B cell (primary cell): ENCODE measurements at regions not wholly inside any gene's neighbourhood (a gene's known extent, or its start where the extent isn't known, plus 50 kb on each side); places are given as distances from the start of the nearest gene placed in this dataset.

Source experiments
- ATAC-seq: fragments of 200-7000 bp; cut with Tn5 transposase; one replicate; pipeline ENCODE4 v1.10.0; 2021; ENCODE audit warnings: low read depth, mild to moderate bottlenecking, moderate number of reproducible peaks, moderate library complexity
- CTCF ChIA-PET: fragments of 350-600 bp; sonication (Branson Sonifier 250); formaldehyde crosslinking; loops from one replicate; lab custom pipeline; 2021; ENCODE audit warnings: antibody characterized with exemption, inconsistent platforms; lab: Charles Lee
- POLR2A ChIA-PET: fragments of 350-600 bp; sonication (Branson Sonifier 250); formaldehyde crosslinking; loops from one replicate; lab custom pipeline; 2021; ENCODE audit warnings: antibody characterized with exemption; lab: Charles Lee
- DNase-seq: peaks from one replicate; pipeline ENCODE4 v3.0.0; 2013
- H2AFZ ChIP-seq: 2 replicates; pipeline ENCODE4 v1.6.1; 2012; ENCODE audit warnings: mild to moderate bottlenecking, low read depth, low read length; ENCODE audit not compliant: insufficient read depth, poor library complexity, severe bottlenecking
- H3K27ac ChIP-seq, 2 donors: 1 replicate in 1 of 2; 2 replicates in 1 of 2; pipeline ENCODE4 v1.5.1; 2012 to 2013; ENCODE audit warnings: low read length in 2 of 2, mild to moderate bottlenecking in 2 of 2, moderate library complexity in 1 of 2
- H3K27me3 ChIP-seq, 4 experiments: fragments of 200-600 bp in 1 of 4; sonication (generic) in 1 of 4; replicated peaks in 1 of 4; 1 replicate in 2 of 4; 2 replicates in 2 of 4; pipeline versions ENCODE4 v1.6.1 to v1.7.0; 2013 to 2016; ENCODE audit warnings: low read length in 3 of 4, mild to moderate bottlenecking in 2 of 4, mixed read lengths in 1 of 4, moderate library complexity in 1 of 4; ENCODE audit not compliant: insufficient read depth in 4 of 4, control insufficient read depth in 3 of 4; ENCODE audit errors: control extremely low read depth in 1 of 4
- H3K36me3 ChIP-seq, 2 experiments: replicated peaks in 1 of 2; 1 replicate in 1 of 2; 2 replicates in 1 of 2; pipeline versions ENCODE4 v1.6.1 to v1.7.1; 2013; ENCODE audit warnings: low read length in 1 of 2; ENCODE audit not compliant: insufficient read depth in 2 of 2, control insufficient read depth in 1 of 2; ENCODE audit errors: control extremely low read depth in 1 of 2, extremely low read depth in 1 of 2
- H3K4me1 ChIP-seq, 2 donors: fragments of 200-600 bp in 1 of 2; sonication (generic) in 1 of 2; 1 replicate in 1 of 2; 2 replicates in 1 of 2; pipeline versions ENCODE4 v1.5.1 to v1.6.1; 2013 to 2017; ENCODE audit warnings: low read length in 2 of 2; ENCODE audit not compliant: control insufficient read depth in 2 of 2, insufficient read depth in 2 of 2
- H3K4me2 ChIP-seq: replicated peaks from 2 replicates; pipeline ENCODE3; 2012; ENCODE audit warnings: mild to moderate bottlenecking, low read depth, low read length; ENCODE audit not compliant: poor library complexity, severe bottlenecking
- H3K4me3 ChIP-seq, 5 experiments: fragments of 200-600 bp in 1 of 5; sonication (generic) in 1 of 5; 1 replicate in 3 of 5; 2 replicates in 2 of 5; pipeline versions ENCODE4 v1.5.1 to v1.7.0; 2011 to 2016; ENCODE audit warnings: low read length in 4 of 5, mild to moderate bottlenecking in 4 of 5, low read depth in 2 of 5, control low read depth in 1 of 5, moderate library complexity in 1 of 5; ENCODE audit not compliant: insufficient read depth in 1 of 5; ENCODE audit errors: control extremely low read depth in 1 of 5, extremely low read depth in 1 of 5
- H3K79me2 ChIP-seq: fragments of 200-600 bp; sonication (generic); one replicate; pipeline ENCODE4 v1.6.0; 2016; ENCODE audit warnings: low read length; ENCODE audit not compliant: control insufficient read depth, insufficient read depth
- H3K9ac ChIP-seq: fragments of 200-600 bp; sonication (generic); 2 replicates; pipeline ENCODE4 v1.6.1; 2017; ENCODE audit warnings: mild to moderate bottlenecking, low read length, moderate library complexity
- H3K9me3 ChIP-seq, 3 donors: one replicate each; pipeline versions ENCODE4 v1.6.1 to v1.7.1; 2013; ENCODE audit warnings: low read length in 2 of 3; ENCODE audit not compliant: control insufficient read depth in 2 of 3, insufficient read depth in 1 of 3; ENCODE audit errors: control extremely low read depth in 1 of 3
- H4K20me1 ChIP-seq: 2 replicates; pipeline ENCODE4 v1.6.0; 2012; ENCODE audit warnings: mild to moderate bottlenecking, low read length; ENCODE audit not compliant: insufficient read depth, control insufficient read depth, poor library complexity, severe bottlenecking
- H3K27ac Mint-ChIP-seq: one replicate; pipeline ENCODE4 v1.8.0; 2021; ENCODE audit warnings: mixed read lengths
- H3K27me3 Mint-ChIP-seq: one replicate; pipeline ENCODE4 v1.8.0; 2021; ENCODE audit warnings: mixed read lengths
- H3K4me1 Mint-ChIP-seq: one replicate; pipeline ENCODE4 v1.8.0; 2021; ENCODE audit warnings: mixed read lengths
- H3K4me3 Mint-ChIP-seq: one replicate; pipeline ENCODE4 v1.8.0; 2021; ENCODE audit warnings: mixed read lengths
- H3K9me3 Mint-ChIP-seq: one replicate; pipeline ENCODE4 v1.8.0; 2022; ENCODE audit warnings: mixed read lengths; ENCODE audit not compliant: insufficient read depth
- EZH2 ChIP-seq: IDR thresholded peaks from 2 replicates; pipeline ENCODE4 v1.6.1; 2012; ENCODE audit warnings: borderline replicate concordance, low read depth, mild to moderate bottlenecking, moderate library complexity, low read length; ENCODE audit not compliant: insufficient read depth, poor library complexity, severe bottlenecking
- WGBS: methylation state at CpG from one replicate; pipeline ENCODE4 v1.1.5; 2013; ENCODE audit warnings: missing lambda C conversion rate; ENCODE audit not compliant: insufficient coverage; 5-methylcytosine and 5-hydroxymethylcytosine counted together
- intact Hi-C: fragments of 100-400 bp; cut with micrococcal nuclease; formaldehyde crosslinking; loops from one replicate; pipeline ENCODE4 v1.10.0; 2022
- TF ChIP-seq, protein P1 (sequence below): fragments of 200-600 bp; IDR thresholded peaks from one replicate; pipeline ENCODE4 v1.8.0; 2022; ENCODE audit warnings: antibody characterized with exemption, mild to moderate bottlenecking

DNA sequence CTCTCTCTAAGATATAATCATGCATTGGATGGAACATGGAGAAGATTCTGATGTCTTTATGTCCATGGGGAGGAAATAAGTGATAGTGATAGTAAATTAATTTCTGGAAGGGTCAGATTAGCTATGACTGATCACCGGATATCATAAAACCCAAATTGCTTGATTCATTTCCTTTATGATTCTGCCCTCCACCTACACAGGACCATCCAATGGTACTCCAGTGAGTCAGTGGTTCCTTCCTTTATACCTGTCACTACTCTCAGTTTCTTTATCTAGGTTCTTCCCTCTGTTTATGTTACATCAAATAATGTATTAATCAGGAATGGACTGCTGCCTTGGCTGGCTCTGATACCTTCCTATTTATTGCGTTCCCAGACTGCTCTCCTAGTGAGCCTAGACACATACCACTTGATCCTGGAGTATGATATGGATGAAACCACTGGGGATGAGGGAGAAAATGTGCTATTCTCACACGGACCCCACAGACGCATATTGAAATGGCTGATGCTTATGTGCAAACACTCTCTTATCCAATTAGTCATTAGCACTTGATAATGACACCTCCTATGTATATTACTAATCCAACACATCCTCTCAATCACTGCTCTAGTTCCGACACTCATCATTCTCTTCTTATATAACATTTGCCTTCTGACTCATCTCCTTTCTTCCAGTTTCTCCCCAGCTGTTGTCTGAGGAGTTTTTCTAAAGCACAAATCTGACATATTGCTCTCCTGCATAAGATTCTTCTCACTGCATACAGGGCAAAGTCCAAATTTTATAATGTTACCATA lies 315.6 kb downstream of the INSIG2 start:
- H3K4me3 Mint-ChIP-seq = no peak overlapping the region
- Histone ChIP-seq H3K79me2 (no peaks in the 10 kb centered on the region), H2AFZ (no peak overlapping the region), H4K20me1 (no peaks in the 10 kb centered on the region), H3K4me3 (no peak overlapping the region), H3K9ac (no peak overlapping the region), H3K36me3 (no peaks in the 10 kb centered on the region), H3K27me3 (peaks cover 0 to 7% (median 0%) of the 10 kb centered on the region in 4 experiments), H3K9me3 (no peaks in the 10 kb centered on the region), H3K4me2 (no peak overlapping the region), H3K27ac (no peak overlapping the region), H3K4me1 (no peaks in the 10 kb centered on the region)
- no peaks in the 10 kb centered on the region for H3K4me1 Mint-ChIP-seq
- no peak for ATAC-seq
- H3K27ac Mint-ChIP-seq = no peak overlapping the region
- H3K9me3 Mint-ChIP-seq = peaks cover 4% of the 10 kb centered on the region
- peaks cover 4% of the 10 kb centered on the region for H3K27me3 Mint-ChIP-seq
- ChIA-PET POLR2A (no interaction called here), CTCF (no interaction called here)
- TF ChIP-seq, protein P1, sequence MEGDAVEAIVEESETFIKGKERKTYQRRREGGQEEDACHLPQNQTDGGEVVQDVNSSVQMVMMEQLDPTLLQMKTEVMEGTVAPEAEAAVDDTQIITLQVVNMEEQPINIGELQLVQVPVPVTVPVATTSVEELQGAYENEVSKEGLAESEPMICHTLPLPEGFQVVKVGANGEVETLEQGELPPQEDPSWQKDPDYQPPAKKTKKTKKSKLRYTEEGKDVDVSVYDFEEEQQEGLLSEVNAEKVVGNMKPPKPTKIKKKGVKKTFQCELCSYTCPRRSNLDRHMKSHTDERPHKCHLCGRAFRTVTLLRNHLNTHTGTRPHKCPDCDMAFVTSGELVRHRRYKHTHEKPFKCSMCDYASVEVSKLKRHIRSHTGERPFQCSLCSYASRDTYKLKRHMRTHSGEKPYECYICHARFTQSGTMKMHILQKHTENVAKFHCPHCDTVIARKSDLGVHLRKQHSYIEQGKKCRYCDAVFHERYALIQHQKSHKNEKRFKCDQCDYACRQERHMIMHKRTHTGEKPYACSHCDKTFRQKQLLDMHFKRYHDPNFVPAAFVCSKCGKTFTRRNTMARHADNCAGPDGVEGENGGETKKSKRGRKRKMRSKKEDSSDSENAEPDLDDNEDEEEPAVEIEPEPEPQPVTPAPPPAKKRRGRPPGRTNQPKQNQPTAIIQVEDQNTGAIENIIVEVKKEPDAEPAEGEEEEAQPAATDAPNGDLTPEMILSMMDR = no peak
- TF ChIP-seq EZH2 = no peak
- intact Hi-C loops = no loop called here
- DNase-seq = no peak
- 78% methylated on average over 2 of the region's 5 CpGs for WGBS

DNA sequence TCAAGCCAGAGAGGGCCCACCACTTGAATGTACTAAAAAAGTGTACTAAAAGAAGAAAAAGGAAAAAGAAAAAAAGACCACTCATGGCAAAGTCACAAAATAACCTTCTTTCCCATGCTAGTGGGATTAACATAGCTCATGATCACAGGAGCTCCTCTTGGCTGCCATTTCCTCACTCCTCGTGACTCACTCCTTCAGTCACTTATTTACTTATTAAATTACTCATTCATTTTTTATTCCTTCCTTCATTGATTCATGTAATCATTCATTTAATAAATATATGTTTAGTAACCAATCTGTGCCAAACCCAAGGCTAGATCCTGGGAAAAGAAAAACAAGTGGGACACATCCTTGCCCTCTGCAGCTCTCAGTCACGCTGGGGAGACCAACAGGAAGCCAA lies 300.5 kb downstream of the INSIG2 start:
- Histone ChIP-seq H3K9ac (no peak overlapping the region), H3K36me3 (no peaks in the 10 kb centered on the region), H4K20me1 (no peaks in the 10 kb centered on the region), H3K4me3 (no peak overlapping the region), H3K27me3 (peaks cover 0 to 5% (median 0%) of the 10 kb centered on the region in 4 experiments), H3K4me2 (no peak overlapping the region), H3K79me2 (no peaks in the 10 kb centered on the region), H3K27ac (no peak overlapping the region), H3K9me3 (peaks cover 0 to 1% (median 0%) of the 10 kb centered on the region in 3 donors), H2AFZ (no peak overlapping the region), H3K4me1 (no peaks in the 10 kb centered on the region)
- intact Hi-C loops = no loop called here
- ATAC-seq (no peak), DNase-seq (no peak)
- 75% methylated on average over 1 of the region's 2 CpGs for whole genome bisulfite sequencing
- Mint-ChIP-seq H3K27me3 (peaks cover 4% of the 10 kb centered on the region), H3K9me3 (no peaks in the 10 kb centered on the region), H3K4me3 (no peak overlapping the region), H3K27ac (no peak overlapping the region), H3K4me1 (no peaks in the 10 kb centered on the region)
- CTCF ChIA-PET = no interaction called here
- POLR2A ChIA-PET = no interaction called here
- TF ChIP-seq, protein P1 = no peak
- TF ChIP-seq EZH2 = no peak
